ENCODE measurements at regions not wholly inside any gene's neighbourhood (a gene's known extent, or its start where the extent isn't known, plus 50 kb on each side); places are given as distances from the start of the nearest gene placed in this dataset.

- Histone ChIP-seq H3K4me1 (ENCODE audit: control insufficient read depth, insufficient read depth, low read length) (no peaks in the 10 kb centered on the region), H3K9ac (ENCODE audit: low read length) (no peak overlapping the region), H3K4me3 (ENCODE audit: low read length) (no peak overlapping the region), H3K9me3 (ENCODE audit: control insufficient read depth, low read length) (no peaks in the 10 kb centered on the region), H3K36me3 (ENCODE audit: control insufficient read depth, insufficient read depth, low read length, severe bottlenecking) (no peaks in the 10 kb centered on the region), H3K27me3 (replicated peaks; ENCODE audit: control insufficient read depth, insufficient read depth, low read length) (no peaks in the 10 kb centered on the region)
- no peak for DNase-seq (ENCODE audit: low read depth)
These were observed 659.1 kb downstream of the IRX1 start for GRCh38 chr5:4254736-4255135.

GRCh38 chr5:4255441-4255840 is 659.8 kb downstream of the IRX1 start:
- Histone ChIP-seq H3K9ac (ENCODE audit: low read length) (no peak overlapping the region), H3K27me3 (replicated peaks; ENCODE audit: control insufficient read depth, insufficient read depth, low read length) (no peaks in the 10 kb centered on the region), H3K4me1 (ENCODE audit: control insufficient read depth, insufficient read depth, low read length) (no peaks in the 10 kb centered on the region), H3K36me3 (ENCODE audit: control insufficient read depth, insufficient read depth, low read length, severe bottlenecking) (no peaks in the 10 kb centered on the region), H3K9me3 (ENCODE audit: control insufficient read depth, low read length) (no peaks in the 10 kb centered on the region), H3K4me3 (ENCODE audit: low read length) (no peak overlapping the region)
- no peak for DNase-seq (ENCODE audit: low read depth)

GRCh38 chr5:4258170-4258569 is 662.5 kb downstream of the IRX1 start:
- Histone ChIP-seq H3K36me3 (ENCODE audit: control insufficient read depth, insufficient read depth, low read length, severe bottlenecking) (no peaks in the 10 kb centered on the region), H3K9me3 (ENCODE audit: control insufficient read depth, low read length) (no peaks in the 10 kb centered on the region), H3K4me1 (ENCODE audit: control insufficient read depth, insufficient read depth, low read length) (no peaks in the 10 kb centered on the region), H3K27me3 (replicated peaks; ENCODE audit: control insufficient read depth, insufficient read depth, low read length) (no peaks in the 10 kb centered on the region), H3K9ac (ENCODE audit: low read length) (no peak overlapping the region), H3K4me3 (ENCODE audit: low read length) (no peak overlapping the region)
- DNase-seq (ENCODE audit: low read depth) = no peak

GRCh38 chr5:4271193-4271592 is 675.6 kb downstream of the IRX1 start:
- Histone ChIP-seq H3K9me3 (ENCODE audit: control insufficient read depth, low read length) (peaks cover 9% of the 10 kb centered on the region), H3K27me3 (replicated peaks; ENCODE audit: control insufficient read depth, insufficient read depth, low read length) (no peaks in the 10 kb centered on the region)

GRCh38 chr5:4275232-4275631 is 679.6 kb downstream of the IRX1 start:
- no peaks in the 10 kb centered on the region for H3K4me1 ChIP-seq (ENCODE audit: control insufficient read depth, insufficient read depth, low read length)
- H3K9me3 ChIP-seq (ENCODE audit: control insufficient read depth, low read length) = peaks cover 9% of the 10 kb centered on the region
- no peak for DNase-seq (ENCODE audit: low read depth)
- H3K36me3 ChIP-seq (ENCODE audit: control insufficient read depth, insufficient read depth, low read length, severe bottlenecking) = no peaks in the 10 kb centered on the region
- no peak overlapping the region for H3K9ac ChIP-seq (ENCODE audit: low read length)
- no peak overlapping the region for H3K4me3 ChIP-seq (ENCODE audit: low read length)
- no peaks in the 10 kb centered on the region for H3K27me3 ChIP-seq (replicated peaks; ENCODE audit: control insufficient read depth, insufficient read depth, low read length)

More at GRCh38 chr5:4271193-4271592, 675.6 kb downstream of the IRX1 start:
- Histone ChIP-seq H3K4me1 (ENCODE audit: control insufficient read depth, insufficient read depth, low read length) (no peaks in the 10 kb centered on the region), H3K36me3 (ENCODE audit: control insufficient read depth, insufficient read depth, low read length, severe bottlenecking) (no peaks in the 10 kb centered on the region), H3K9ac (ENCODE audit: low read length) (no peak overlapping the region), H3K4me3 (ENCODE audit: low read length) (no peak overlapping the region)
- DNase-seq (ENCODE audit: low read depth) = no peak

GRCh38 chr5:4294878-4295277 is 699.2 kb downstream of the IRX1 start:
- Histone ChIP-seq H3K4me1 (ENCODE audit: control insufficient read depth, insufficient read depth, low read length) (no peaks in the 10 kb centered on the region), H3K9ac (ENCODE audit: low read length) (no peak overlapping the region), H3K27me3 (replicated peaks; ENCODE audit: control insufficient read depth, insufficient read depth, low read length) (peaks cover 5% of the 10 kb centered on the region), H3K36me3 (ENCODE audit: control insufficient read depth, insufficient read depth, low read length, severe bottlenecking) (no peaks in the 10 kb centered on the region), H3K4me3 (ENCODE audit: low read length) (no peak overlapping the region), H3K9me3 (ENCODE audit: control insufficient read depth, low read length) (no peaks in the 10 kb centered on the region)
- no peak for DNase-seq (ENCODE audit: low read depth)

GRCh38 chr5:4295663-4296339 is 700.2 kb downstream of the IRX1 start:
- H3K4me1 ChIP-seq (ENCODE audit: control insufficient read depth, insufficient read depth, low read length) = no peaks in the 10 kb centered on the region
- DNase-seq (ENCODE audit: low read depth) = no peak
- H3K9me3 ChIP-seq (ENCODE audit: control insufficient read depth, low read length) = no peaks in the 10 kb centered on the region
- no peak overlapping the region for H3K9ac ChIP-seq (ENCODE audit: low read length)
- H3K36me3 ChIP-seq (ENCODE audit: control insufficient read depth, insufficient read depth, low read length, severe bottlenecking) = no peaks in the 10 kb centered on the region
- H3K27me3 ChIP-seq (replicated peaks; ENCODE audit: control insufficient read depth, insufficient read depth, low read length) = peaks cover 5% of the 10 kb centered on the region
- H3K4me3 ChIP-seq (ENCODE audit: low read length) = no peak overlapping the region

GRCh38 chr5:4306057-4306456 is 710.4 kb downstream of the IRX1 start:
- no peak for DNase-seq (ENCODE audit: low read depth)
- no peaks in the 10 kb centered on the region for H3K4me1 ChIP-seq (ENCODE audit: control insufficient read depth, insufficient read depth, low read length)
- no peaks in the 10 kb centered on the region for H3K36me3 ChIP-seq (ENCODE audit: control insufficient read depth, insufficient read depth, low read length, severe bottlenecking)
- no peak overlapping the region for H3K9ac ChIP-seq (ENCODE audit: low read length)
- H3K4me3 ChIP-seq (ENCODE audit: low read length) = no peak overlapping the region
- H3K27me3 ChIP-seq (replicated peaks; ENCODE audit: control insufficient read depth, insufficient read depth, low read length) = no peaks in the 10 kb centered on the region
- no peaks in the 10 kb centered on the region for H3K9me3 ChIP-seq (ENCODE audit: control insufficient read depth, low read length)

GRCh38 chr5:4309026-4309425 is 713.4 kb downstream of the IRX1 start:
- H3K4me1 ChIP-seq (ENCODE audit: control insufficient read depth, insufficient read depth, low read length) = no peaks in the 10 kb centered on the region
- DNase-seq (ENCODE audit: low read depth) = no peak
- no peak overlapping the region for H3K4me3 ChIP-seq (ENCODE audit: low read length)
- H3K36me3 ChIP-seq (ENCODE audit: control insufficient read depth, insufficient read depth, low read length, severe bottlenecking) = no peaks in the 10 kb centered on the region
- no peaks in the 10 kb centered on the region for H3K9me3 ChIP-seq (ENCODE audit: control insufficient read depth, low read length)
- no peak overlapping the region for H3K9ac ChIP-seq (ENCODE audit: low read length)
- no peaks in the 10 kb centered on the region for H3K27me3 ChIP-seq (replicated peaks; ENCODE audit: control insufficient read depth, insufficient read depth, low read length)

- H3K4me3 ChIP-seq (ENCODE audit: low read length) = no peak overlapping the region
- no peaks in the 10 kb centered on the region for H3K9me3 ChIP-seq (ENCODE audit: control insufficient read depth, low read length)
- H3K27me3 ChIP-seq (replicated peaks; ENCODE audit: control insufficient read depth, insufficient read depth, low read length) = no peaks in the 10 kb centered on the region
- H3K9ac ChIP-seq (ENCODE audit: low read length) = no peak overlapping the region
- no peaks in the 10 kb centered on the region for H3K36me3 ChIP-seq (ENCODE audit: control insufficient read depth, insufficient read depth, low read length, severe bottlenecking)
- no peak for DNase-seq (ENCODE audit: low read depth)
- no peaks in the 10 kb centered on the region for H3K4me1 ChIP-seq (ENCODE audit: control insufficient read depth, insufficient read depth, low read length)
These were observed 717.5 kb downstream of the IRX1 start for GRCh38 chr5:4313138-4313537.

GRCh38 chr5:4319478-4320128 is 724.0 kb downstream of the IRX1 start:
- no peaks in the 10 kb centered on the region for H3K36me3 ChIP-seq (ENCODE audit: control insufficient read depth, insufficient read depth, low read length, severe bottlenecking)
- no peaks in the 10 kb centered on the region for H3K27me3 ChIP-seq (replicated peaks; ENCODE audit: control insufficient read depth, insufficient read depth, low read length)
- no peak overlapping the region for H3K9ac ChIP-seq (ENCODE audit: low read length)
- H3K4me1 ChIP-seq (ENCODE audit: control insufficient read depth, insufficient read depth, low read length) = no peaks in the 10 kb centered on the region
- no peak for DNase-seq (ENCODE audit: low read depth)
- H3K9me3 ChIP-seq (ENCODE audit: control insufficient read depth, low read length) = peaks cover 11% of the 10 kb centered on the region
- H3K4me3 ChIP-seq (ENCODE audit: low read length) = no peak overlapping the region

GRCh38 chr5:4330327-4330726 is 734.7 kb downstream of the IRX1 start:
- no peak for DNase-seq (ENCODE audit: low read depth)
- Histone ChIP-seq H3K36me3 (ENCODE audit: control insufficient read depth, insufficient read depth, low read length, severe bottlenecking) (no peaks in the 10 kb centered on the region), H3K4me1 (ENCODE audit: control insufficient read depth, insufficient read depth, low read length) (no peaks in the 10 kb centered on the region), H3K27me3 (replicated peaks; ENCODE audit: control insufficient read depth, insufficient read depth, low read length) (no peaks in the 10 kb centered on the region), H3K4me3 (ENCODE audit: low read length) (no peak overlapping the region), H3K9me3 (ENCODE audit: control insufficient read depth, low read length) (no peaks in the 10 kb centered on the region), H3K9ac (ENCODE audit: low read length) (no peak overlapping the region)

Measured in adipocyte (in vitro differentiated cells).